ENCODE measurements at regions not wholly inside any gene's neighbourhood (a gene's known extent, or its start where the extent isn't known, plus 50 kb on each side); places are given as distances from the start of the nearest gene placed in this dataset.

- no peak for DNase-seq (ENCODE audit: low read depth in 2 of 2)
These were observed 108.4 kb downstream of the LSM3 start for GRCh38 chr3:14286887-14287500.

- no peak for DNase-seq (ENCODE audit: low read depth in 2 of 2)
These were observed 109.7 kb downstream of the LSM3 start for GRCh38 chr3:14288177-14288788.

GRCh38 chr3:14288833-14289451, 110.3 kb downstream of the LSM3 start:
- no peak for DNase-seq (ENCODE audit: low read depth in 2 of 2)

GRCh38 chr3:14289590-14290461, 111.2 kb downstream of the LSM3 start:
- DNase-seq (ENCODE audit: low read depth in 2 of 2) = no peak

- no peak for DNase-seq (ENCODE audit: low read depth in 2 of 2)
These were observed 111.6 kb upstream of the SLC6A6 start for GRCh38 chr3:14290631-14291385.

GRCh38 chr3:14295037-14295436, 107.4 kb upstream of the SLC6A6 start:
- no peak for DNase-seq (ENCODE audit: low read depth in 2 of 2)

- DNase-seq (ENCODE audit: low read depth in 2 of 2) = no peak
These were observed 106.6 kb upstream of the SLC6A6 start for GRCh38 chr3:14295801-14296200.

GRCh38 chr3:14297305-14297704, 105.1 kb upstream of the SLC6A6 start:
- no peak for DNase-seq (ENCODE audit: low read depth in 2 of 2)

- DNase-seq (ENCODE audit: low read depth in 2 of 2) = no peak
These were observed 104.6 kb upstream of the SLC6A6 start for GRCh38 chr3:14297784-14298236.

GRCh38 chr3:14298442-14298841, 104.0 kb upstream of the SLC6A6 start:
- no peak for DNase-seq (ENCODE audit: low read depth in 2 of 2)

- DNase-seq (ENCODE audit: low read depth in 2 of 2) = no peak
These were observed 103.3 kb upstream of the SLC6A6 start for GRCh38 chr3:14298991-14299555.

- no peak for DNase-seq (ENCODE audit: low read depth in 2 of 2)
These were observed 102.6 kb upstream of the SLC6A6 start for GRCh38 chr3:14299767-14300166.

- DNase-seq (ENCODE audit: low read depth in 2 of 2) = no peak
These were observed 101.5 kb upstream of the SLC6A6 start for GRCh38 chr3:14300721-14301399.

- DNase-seq (ENCODE audit: low read depth in 2 of 2) = no peak
These were observed 100.8 kb upstream of the SLC6A6 start for GRCh38 chr3:14301558-14301957.

- DNase-seq (ENCODE audit: low read depth in 2 of 2) = no peak
These were observed 98.9 kb upstream of the SLC6A6 start for GRCh38 chr3:14303336-14304100.

GRCh38 chr3:14304101-14305045, 98.0 kb upstream of the SLC6A6 start:
- DNase-seq (ENCODE audit: low read depth in 2 of 2) = no peak

- no peak for DNase-seq (ENCODE audit: low read depth in 2 of 2)
These were observed 97.1 kb upstream of the SLC6A6 start for GRCh38 chr3:14305324-14305723.

- DNase-seq (ENCODE audit: low read depth in 2 of 2) = no peak
These were observed 96.3 kb upstream of the SLC6A6 start for GRCh38 chr3:14306142-14306541.
